Esophagus muscularis mucosa (tissue), 4 donors: ENCODE measurements at regions not wholly inside any gene's neighbourhood (a gene's known extent, or its start where the extent isn't known, plus 50 kb on each side); places are given as distances from the start of the nearest gene placed in this dataset.

ENCODE experiments used
- DNase-seq: peaks from one replicate; pipeline ENCODE4 v3.0.0-alpha.2; 2017; ENCODE audit errors: extremely low spot score
- H3K27ac ChIP-seq, 4 donors: fragments of 200-600 bp; sonication (generic); replicated peaks in 1 of 4; 1 replicate in 3 of 4; 2 replicates in 1 of 4; pipeline ENCODE4 v1.5.1; 2016 to 2019; ENCODE audit warnings: mild to moderate bottlenecking in 1 of 4
- H3K27me3 ChIP-seq, 4 donors: fragments of 200-600 bp; sonication (generic); one replicate each; pipeline versions ENCODE4 v1.5.1 to v1.6.0; 2016 to 2019
- H3K36me3 ChIP-seq, 4 donors: fragments of 200-600 bp; sonication (generic); one replicate each; pipeline ENCODE4 v1.5.1; 2016 to 2019
- H3K4me1 ChIP-seq, 4 donors: fragments of 200-600 bp; sonication (generic); one replicate each; pipeline ENCODE4 v1.5.1; 2016 to 2019
- H3K4me3 ChIP-seq, 4 donors: fragments of 200-600 bp; sonication (generic); 1 replicate in 2 of 4; 2 replicates in 2 of 4; pipeline ENCODE4 v1.5.1; 2016 to 2019; ENCODE audit warnings: mild to moderate bottlenecking in 4 of 4, moderate library complexity in 1 of 4
- H3K9me3 ChIP-seq, 4 donors: fragments of 200-600 bp; sonication (generic); 1 replicate in 3 of 4; 2 replicates in 1 of 4; pipeline ENCODE4 v1.5.1; 2016 to 2019
- CTCF ChIP-seq, 3 experiments: fragments of 200-600 bp in 2 of 3; fragments of 450-650 bp in 1 of 3; sonication (generic) in 2 of 3; IDR thresholded peaks; one replicate each; pipeline ENCODE4 v1.5.1; 2017 to 2019; ENCODE audit warnings: antibody characterized with exemption in 3 of 3, mild to moderate bottlenecking in 2 of 3, moderate library complexity in 1 of 3
- EP300 ChIP-seq: sonication (generic); formaldehyde crosslinking; IDR thresholded peaks from one replicate; pipeline ENCODE4 v1.6.1; 2017; ENCODE audit warnings: antibody characterized with exemption
- POLR2A ChIP-seq: fragments of 450-650 bp; IDR thresholded peaks from one replicate; pipeline ENCODE4 v1.6.1; 2017; ENCODE audit warnings: antibody characterized with exemption, moderate library complexity, mild to moderate bottlenecking, low read depth
- POLR2AphosphoS5 ChIP-seq, 2 donors: sonication (generic); formaldehyde crosslinking; IDR thresholded peaks; one replicate each; pipeline ENCODE4 v1.6.1; 2017; ENCODE audit warnings: antibody characterized with exemption in 2 of 2
- WGBS: methylation state at CpG from one replicate; pipeline ENCODE4 v1.1.5; 2018; 5-methylcytosine and 5-hydroxymethylcytosine counted together
- intact Hi-C: fragments of 100-400 bp; cut with DNase I; formaldehyde crosslinking; loops from one replicate; pipeline ENCODE4 v1.15.1; 2023

- WGBS = 23% methylated on average over 20 of the region's 21 CpGs
- Histone ChIP-seq H3K27ac (no peak overlapping the region), H3K36me3 (no peaks in the 10 kb centered on the region), H3K4me1 (peaks cover 0 to 15% (median 8%) of the 10 kb centered on the region in 4 donors), H3K27me3 (peaks cover 0 to 74% (median 9%) of the 10 kb centered on the region in 4 donors), H3K4me3 (no peak overlapping the region), H3K9me3 (no peaks in the 10 kb centered on the region)
- intact Hi-C loops = no loop called here
- no peak for DNase-seq
- TF ChIP-seq CTCF (IDR thresholded peaks at IDR 0.05) = no peak
- no peak for TF ChIP-seq POLR2A
- no peak for TF ChIP-seq EP300
- TF ChIP-seq POLR2AphosphoS5 (IDR thresholded peaks at IDR 0.05) = no peak
Observed at GRCh38 chr12:131603939-131604795, 106.7 kb upstream of the SFSWAP start.

GRCh38 chr12:131604859-131605258 lies 106.0 kb upstream of the SFSWAP start:
- intact Hi-C loops = no loop called here
- Histone ChIP-seq H3K4me3 (no peak overlapping the region), H3K4me1 (peaks cover 0 to 20% (median 8%) of the 10 kb centered on the region in 4 donors), H3K27me3 (peaks cover 0 to 74% (median 10%) of the 10 kb centered on the region in 4 donors), H3K27ac (no peak overlapping the region), H3K9me3 (no peaks in the 10 kb centered on the region), H3K36me3 (no peaks in the 10 kb centered on the region)
- TF ChIP-seq POLR2AphosphoS5 (IDR thresholded peaks at IDR 0.05) = no peak
- no peak for TF ChIP-seq EP300
- TF ChIP-seq POLR2A = no peak
- TF ChIP-seq CTCF (IDR thresholded peaks at IDR 0.05) = no peak
- 50% methylated on average over 6 of the region's 6 CpGs for WGBS
- no peak for DNase-seq

- no peak overlapping the region for H3K27ac ChIP-seq
- H3K36me3 ChIP-seq = no peaks in the 10 kb centered on the region
- no peaks in the 10 kb centered on the region for H3K9me3 ChIP-seq
- peaks cover 0 to 75% (median 10%) of the 10 kb centered on the region in 4 donors for H3K27me3 ChIP-seq
- intact Hi-C loops = no loop called here
- no peak overlapping the region for H3K4me3 ChIP-seq
- no peak for DNase-seq
- H3K4me1 ChIP-seq = peaks cover 0 to 20% (median 8%) of the 10 kb centered on the region in 4 donors
- no peak for TF ChIP-seq POLR2A
- TF ChIP-seq EP300 = no peak
- TF ChIP-seq CTCF (IDR thresholded peaks at IDR 0.05) = no peak
- TF ChIP-seq POLR2AphosphoS5 (IDR thresholded peaks at IDR 0.05) = no peak
- WGBS = 57% methylated on average over 7 of the region's 7 CpGs
Observed at GRCh38 chr12:131605304-131605829, 105.5 kb upstream of the SFSWAP start.

GRCh38 chr12:131606218-131606901 lies 104.5 kb upstream of the SFSWAP start:
- H3K4me1 ChIP-seq = peaks cover 0 to 20% (median 8%) of the 10 kb centered on the region in 4 donors
- TF ChIP-seq POLR2AphosphoS5 (IDR thresholded peaks at IDR 0.05) (no peak), EP300 (no peak), POLR2A (no peak), CTCF (IDR thresholded peaks at IDR 0.05) (no peak)
- 84% methylated on average over 12 of the region's 12 CpGs for WGBS
- intact Hi-C loops = no loop called here
- DNase-seq = no peak
- no peak overlapping the region for H3K27ac ChIP-seq
- H3K9me3 ChIP-seq = no peaks in the 10 kb centered on the region
- no peaks in the 10 kb centered on the region for H3K36me3 ChIP-seq
- H3K4me3 ChIP-seq = no peak overlapping the region
- H3K27me3 ChIP-seq = peaks cover 0 to 81% (median 10%) of the 10 kb centered on the region in 4 donors
